ENCODE measurements at regions not wholly inside any gene's neighbourhood (a gene's known extent, or its start where the extent isn't known, plus 50 kb on each side); places are given as distances from the start of the nearest gene placed in this dataset.
"Not testable (repeated sequence)": the region's sequence is repeated elsewhere in the genome, so short reads cannot be mapped to it uniquely, and the experiment has no call there.

GRCh38 chr6:60754879-60755278, 1531.1 kb downstream of the KHDRBS2 start:
- intact Hi-C loops (cut with micrococcal nuclease) = no loop called here
- Histone ChIP-seq H3K9me3 (replicated peaks) (peaks cover 37% of the 10 kb centered on the region), H3K27ac (replicated peaks) (no peak overlapping the region), H3K36me3 (no peaks in the 10 kb centered on the region), H3K27me3 (ENCODE audit: low read depth) (no peaks in the 10 kb centered on the region), H3K4me1 (no peaks in the 10 kb centered on the region), H3K4me3 (no peak overlapping the region)
- DNase-seq = no peak
- no peak for TF ChIP-seq CTCF (IDR thresholded peaks at IDR 0.05; ENCODE audit: borderline replicate concordance)

GRCh38 chr6:60750353-60751081, 1535.5 kb downstream of the KHDRBS2 start:
- H3K36me3 ChIP-seq; intact Hi-C loops (cut with micrococcal nuclease); H3K4me3 ChIP-seq; H3K27ac ChIP-seq (replicated peaks); H3K4me1 ChIP-seq; DNase-seq; H3K27me3 ChIP-seq (ENCODE audit: low read depth): not testable (repeated sequence)
- peaks cover 32% of the 10 kb centered on the region for H3K9me3 ChIP-seq (replicated peaks)

GRCh38 chr6:60747765-60748556, 1538.1 kb downstream of the KHDRBS2 start:
- H3K4me3 ChIP-seq; intact Hi-C loops (cut with micrococcal nuclease); H3K36me3 ChIP-seq; H3K4me1 ChIP-seq; H3K27me3 ChIP-seq (ENCODE audit: low read depth); H3K27ac ChIP-seq (replicated peaks); DNase-seq: not testable (repeated sequence)
- H3K9me3 ChIP-seq (replicated peaks) = peaks cover 21% of the 10 kb centered on the region

- H3K27ac ChIP-seq (replicated peaks); H3K4me1 ChIP-seq; H3K36me3 ChIP-seq; intact Hi-C loops (cut with micrococcal nuclease); H3K4me3 ChIP-seq; H3K27me3 ChIP-seq (ENCODE audit: low read depth); DNase-seq; H3K9me3 ChIP-seq (replicated peaks): not testable (repeated sequence)
Observed at GRCh38 chr6:60737764-60738425, 1548.1 kb downstream of the KHDRBS2 start.

GRCh38 chr6:60737315-60737714, 1548.7 kb downstream of the KHDRBS2 start:
- intact Hi-C loops (cut with micrococcal nuclease); H3K27me3 ChIP-seq (ENCODE audit: low read depth); DNase-seq; H3K36me3 ChIP-seq; H3K27ac ChIP-seq (replicated peaks); H3K9me3 ChIP-seq (replicated peaks); H3K4me1 ChIP-seq; H3K4me3 ChIP-seq: not testable (repeated sequence)

- H3K36me3 ChIP-seq; intact Hi-C loops (cut with micrococcal nuclease); H3K9me3 ChIP-seq (replicated peaks); H3K4me3 ChIP-seq; DNase-seq; H3K27ac ChIP-seq (replicated peaks); H3K27me3 ChIP-seq (ENCODE audit: low read depth); H3K4me1 ChIP-seq: not testable (repeated sequence)
Observed at GRCh38 chr6:60723935-60724334, 1562.1 kb downstream of the KHDRBS2 start.

GRCh38 chr6:60695232-60695631, 1590.8 kb downstream of the KHDRBS2 start:
- Histone ChIP-seq H3K9me3 (replicated peaks) (peaks cover 44% of the 10 kb centered on the region), H3K27ac (replicated peaks) (no peak overlapping the region)
- no peak for TF ChIP-seq CTCF (IDR thresholded peaks at IDR 0.05; ENCODE audit: borderline replicate concordance)

GRCh38 chr6:60687085-60687484, 1598.9 kb downstream of the KHDRBS2 start:
- Histone ChIP-seq H3K27ac (replicated peaks) (no peak overlapping the region), H3K4me1 (no peaks in the 10 kb centered on the region), H3K36me3 (no peaks in the 10 kb centered on the region), H3K9me3 (replicated peaks) (peaks cover 24% of the 10 kb centered on the region), H3K27me3 (ENCODE audit: low read depth) (no peaks in the 10 kb centered on the region), H3K4me3 (no peak overlapping the region)
- TF ChIP-seq CTCF (IDR thresholded peaks at IDR 0.05; ENCODE audit: borderline replicate concordance) = no peak
- no peak for DNase-seq
- intact Hi-C loops (cut with micrococcal nuclease) = no loop called here

More at GRCh38 chr6:60695232-60695631, 1590.8 kb downstream of the KHDRBS2 start:
- no peaks in the 10 kb centered on the region for H3K36me3 ChIP-seq
- DNase-seq = no peak
- no peaks in the 10 kb centered on the region for H3K4me1 ChIP-seq
- no peak overlapping the region for H3K4me3 ChIP-seq
- intact Hi-C loops (cut with micrococcal nuclease) = no loop called here
- no peaks in the 10 kb centered on the region for H3K27me3 ChIP-seq (ENCODE audit: low read depth)

Data from left ventricle myocardium inferior (tissue), 1 donor.